Suppressor macrophage treated with lipopolysaccharide for 1 hour (primary cell): ENCODE measurements at regions not wholly inside any gene's neighbourhood (a gene's known extent, or its start where the extent isn't known, plus 50 kb on each side); places are given as distances from the start of the nearest gene placed in this dataset.

ENCODE experiments used
- DNase-seq, 3 donors: peaks; one replicate each; pipeline ENCODE4 v3.0.0-alpha.2; 2020 to 2022

DNA sequence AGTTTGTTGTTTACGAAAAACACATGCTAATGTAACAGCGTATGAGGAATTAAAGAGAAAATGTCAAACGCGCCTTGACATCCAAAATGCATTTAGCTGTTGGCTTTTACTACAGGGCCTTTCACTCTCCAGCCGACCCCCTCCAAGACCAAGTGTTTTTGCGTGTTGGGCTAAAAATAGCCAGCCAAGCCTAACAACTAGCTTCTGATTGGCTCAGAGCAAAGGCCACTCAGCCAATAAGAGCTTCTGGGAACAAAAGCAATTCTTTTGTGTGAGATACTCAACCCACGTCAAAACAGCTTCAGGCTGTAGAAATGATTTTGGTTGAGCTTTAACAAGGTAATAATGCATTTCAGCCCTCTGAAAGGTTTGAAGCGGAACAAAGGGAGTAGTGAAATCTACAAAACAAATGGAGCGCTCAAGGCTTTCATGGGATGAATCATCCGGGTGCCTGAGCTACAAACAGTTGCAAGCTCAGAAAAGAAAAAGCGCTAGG is 198.7 kb upstream of the DCN start:
- peak; percentile 22 to 54 (median 34) for DNase-seq

DNA sequence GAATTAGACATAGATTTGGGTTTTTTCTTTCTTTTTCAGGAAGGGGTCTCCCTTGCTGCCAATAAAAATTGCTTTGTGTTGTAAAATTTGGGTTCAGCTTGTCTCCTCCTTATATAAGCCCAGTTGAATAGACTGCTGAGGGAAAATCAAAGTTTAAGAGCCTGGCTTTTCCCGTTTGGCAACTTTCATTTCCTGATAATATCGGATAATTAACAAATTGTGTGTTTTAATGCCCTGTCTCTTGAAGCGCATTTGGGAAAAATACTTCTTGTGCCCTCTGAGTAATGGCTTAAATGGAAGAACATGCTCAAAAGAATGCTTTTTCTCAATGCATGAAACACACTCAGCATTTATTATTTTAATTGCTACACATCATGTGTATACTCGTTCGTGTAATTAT is 198.0 kb upstream of the DCN start:
- no peak for DNase-seq

DNA sequence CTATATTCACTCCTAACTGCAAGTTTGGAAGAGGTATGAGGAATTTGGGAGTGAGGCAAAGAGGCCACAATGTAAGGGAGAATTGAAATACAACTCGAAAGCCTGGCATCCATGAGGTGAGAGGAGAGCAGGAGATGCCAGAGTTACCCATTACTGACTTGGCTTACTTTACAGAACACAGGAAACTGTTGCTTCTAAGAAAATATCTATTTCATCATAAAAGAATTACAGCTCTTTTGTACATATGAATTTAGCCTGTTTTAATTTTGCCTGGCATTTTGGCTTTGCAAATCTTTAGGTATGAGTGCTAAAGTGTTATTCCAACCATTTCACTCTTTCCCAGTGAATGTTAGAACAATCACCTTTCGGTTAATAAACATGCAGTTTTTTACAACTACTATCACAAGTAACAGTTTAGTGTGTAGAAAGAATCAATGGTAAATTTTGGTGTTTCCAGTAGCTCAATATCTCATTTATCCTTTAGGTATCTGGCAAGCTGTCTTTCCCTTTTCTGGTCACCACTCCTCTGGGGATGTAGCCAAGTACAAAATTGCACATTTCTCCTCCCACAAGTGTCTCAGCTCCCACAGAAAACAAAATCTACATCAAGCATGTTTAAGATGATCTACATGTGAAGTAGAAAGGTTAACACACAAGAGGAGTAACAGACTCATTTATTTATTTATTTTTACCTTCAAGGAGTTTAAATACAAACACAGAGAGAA is 196.6 kb upstream of the DCN start:
- DNase-seq = no peak

DNA sequence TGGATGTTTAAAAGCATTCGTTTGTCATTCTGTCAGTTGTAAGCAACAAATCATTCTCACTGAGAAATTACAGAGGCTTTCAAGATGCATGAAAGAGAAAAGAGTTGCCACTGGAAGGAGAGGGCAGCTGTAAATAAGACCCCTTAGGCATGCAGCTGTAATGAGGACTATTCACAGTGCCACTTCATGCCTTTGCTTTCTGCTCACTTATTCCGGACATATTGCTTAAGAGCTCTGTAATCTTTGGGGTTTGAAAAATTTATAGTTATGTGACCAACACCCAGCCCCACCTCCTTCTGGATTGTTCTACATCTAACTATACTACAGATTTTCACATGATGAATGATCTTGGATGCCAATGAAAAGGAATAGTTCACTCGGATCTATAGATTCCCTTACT is 194.8 kb upstream of the DCN start:
- no peak for DNase-seq

DNA sequence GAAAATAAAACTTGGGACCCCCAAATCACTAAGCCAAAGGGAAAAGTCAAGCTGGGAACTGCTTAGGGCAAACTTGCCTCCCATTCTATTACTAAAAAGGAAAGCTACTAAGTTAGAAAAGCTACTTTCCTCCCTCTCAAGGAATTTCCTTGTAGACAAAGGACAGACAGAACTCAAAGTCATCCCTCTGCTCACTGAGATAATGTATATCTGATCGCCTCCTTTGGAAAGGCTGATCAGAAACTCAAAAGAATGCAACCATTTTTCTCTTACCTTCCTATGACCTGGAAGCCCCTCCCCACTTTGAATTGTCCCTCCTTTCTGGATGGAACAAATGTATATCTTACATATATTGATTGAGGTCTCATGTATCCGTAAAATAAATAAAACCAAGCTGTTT is 190.5 kb upstream of the DCN start:
- no peak for DNase-seq

DNA sequence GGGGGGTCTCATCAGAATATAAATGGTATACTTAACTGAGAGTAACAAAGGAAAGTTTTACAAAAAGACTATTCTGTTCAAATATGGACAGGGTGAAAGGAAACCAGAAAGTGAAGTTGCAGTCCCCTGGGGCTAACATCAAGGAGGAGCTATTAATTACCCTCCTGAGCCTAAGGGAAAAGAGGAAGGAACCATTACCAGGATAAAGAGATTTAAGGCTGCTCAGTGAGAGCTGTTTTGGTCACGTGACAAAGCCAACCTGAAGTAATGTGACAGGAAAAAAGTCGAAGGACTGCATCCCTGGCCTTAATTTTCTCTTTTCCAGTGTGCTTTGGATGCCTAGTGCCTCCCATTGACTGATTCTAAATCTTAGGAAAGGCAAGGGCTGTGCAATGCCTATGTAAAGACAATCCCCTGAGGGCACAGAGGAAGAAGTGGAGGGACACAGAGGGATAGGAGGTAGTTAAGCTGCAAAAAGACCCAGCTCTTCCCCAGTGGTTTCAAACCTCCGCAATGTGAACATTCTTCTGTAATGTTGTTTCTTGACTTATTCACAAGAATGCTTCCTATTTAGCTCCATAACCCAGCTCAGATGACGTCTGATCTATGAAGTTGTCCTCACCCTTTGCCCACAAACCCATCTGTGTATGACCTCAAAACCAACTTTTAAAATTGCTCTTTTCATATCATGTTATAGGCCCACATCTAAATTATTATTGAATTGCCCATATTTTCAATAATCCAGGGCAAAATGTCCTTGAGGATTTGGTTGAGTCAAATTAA is 187.7 kb upstream of the DCN start:
- no peak for DNase-seq

DNA sequence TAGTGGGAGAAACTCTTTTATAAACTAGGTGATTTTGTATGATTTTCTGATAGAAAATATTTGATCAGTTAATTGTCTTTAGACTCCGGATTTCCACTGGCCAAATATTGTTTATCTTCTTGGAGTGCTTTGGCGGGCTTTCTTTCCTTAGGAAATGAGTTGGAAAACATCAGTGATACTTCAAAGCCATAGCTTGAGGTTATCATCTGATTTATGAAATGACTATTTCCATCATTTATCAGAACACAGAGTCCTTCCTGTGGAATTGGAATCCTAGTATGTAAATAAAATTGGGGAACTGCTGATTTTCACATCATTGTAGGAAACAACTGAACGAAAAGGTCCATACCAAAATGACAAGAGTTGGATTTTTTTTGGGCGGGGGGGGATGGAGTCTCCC is 186.0 kb upstream of the DCN start:
- DNase-seq = no peak

DNA sequence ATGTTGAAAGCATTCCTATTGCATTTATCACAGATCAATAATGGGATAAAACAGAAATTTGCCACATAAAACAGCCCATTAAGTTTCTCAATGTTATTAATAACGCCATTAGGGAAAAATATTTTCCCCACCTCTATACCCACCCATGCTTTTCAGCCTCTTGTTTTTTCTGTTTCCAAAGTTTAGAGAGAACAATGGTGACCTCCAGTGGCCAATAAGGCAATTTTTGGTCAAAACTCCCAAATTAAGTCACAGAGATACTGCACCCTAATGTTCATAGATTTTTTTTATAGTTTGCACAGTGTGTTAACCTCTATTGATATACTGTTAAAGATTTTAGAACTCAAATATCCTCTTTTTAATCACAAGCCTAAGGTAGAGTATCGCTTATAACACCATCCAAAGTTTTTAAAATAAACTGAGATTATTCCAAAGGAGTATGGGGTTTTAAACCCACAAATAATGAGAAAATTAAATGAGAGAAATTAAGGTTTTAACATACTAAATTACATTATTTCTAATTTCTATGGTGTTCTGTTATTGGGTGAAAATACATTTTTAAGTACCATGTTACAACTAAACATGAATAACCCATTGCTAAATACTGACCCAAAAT is 184.7 kb upstream of the DCN start:
- DNase-seq = peak; percentile 12 to 39 (median 23)

DNA sequence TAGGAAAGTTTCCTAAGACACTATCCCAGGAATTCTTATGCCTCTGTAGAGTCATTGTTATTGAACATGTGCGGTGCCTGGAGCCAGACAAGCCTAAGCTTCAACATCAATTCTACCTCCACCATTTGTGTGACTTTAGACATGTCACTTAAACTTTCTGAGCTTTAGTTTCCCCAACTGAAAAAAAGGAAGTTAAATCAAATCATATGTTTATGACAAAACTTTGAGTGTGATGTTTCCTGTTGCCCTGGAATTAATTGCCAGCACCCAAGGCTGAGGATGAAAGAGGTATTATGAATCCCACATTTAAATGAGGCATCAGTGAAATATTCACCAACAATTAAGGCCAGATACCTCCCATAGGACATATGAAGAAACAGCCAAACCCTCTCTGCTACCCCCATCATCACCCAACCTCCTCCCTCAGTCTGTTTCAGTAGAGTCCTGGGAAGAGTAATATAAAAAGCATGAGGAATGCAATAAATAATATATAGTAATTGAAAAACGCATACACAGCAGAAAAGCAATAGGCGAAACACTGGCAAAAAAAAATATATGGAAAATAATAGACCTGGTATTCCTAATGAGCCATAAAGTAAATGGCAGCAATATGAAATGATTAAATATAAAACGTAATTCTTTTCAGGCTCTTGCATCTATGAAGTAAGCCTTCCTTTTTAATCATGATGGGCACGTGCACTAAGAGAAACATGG is 182.0 kb upstream of the DCN start:
- DNase-seq = peak; percentile 22 to 54 (median 50)

DNA sequence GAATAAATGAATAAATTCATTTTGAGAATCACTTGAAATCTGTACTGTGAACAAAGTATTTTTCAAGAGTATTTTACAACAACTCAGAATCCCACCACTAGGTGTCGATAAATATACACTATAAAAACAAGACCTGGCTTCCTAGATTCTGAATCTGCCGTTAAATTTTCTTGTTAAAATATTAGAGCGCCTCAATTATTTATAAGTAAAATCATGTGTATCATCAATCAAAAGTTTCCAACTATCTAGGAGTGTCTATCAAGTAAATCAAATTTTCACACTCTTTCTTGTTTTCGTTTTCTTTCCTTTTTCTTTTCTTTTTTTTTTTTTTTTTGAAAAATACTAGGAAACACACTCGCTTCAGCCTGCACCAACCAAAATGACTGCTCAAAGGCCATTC is 179.2 kb upstream of the DCN start:
- peak; percentile 46 to 70 (median 62) for DNase-seq

DNA sequence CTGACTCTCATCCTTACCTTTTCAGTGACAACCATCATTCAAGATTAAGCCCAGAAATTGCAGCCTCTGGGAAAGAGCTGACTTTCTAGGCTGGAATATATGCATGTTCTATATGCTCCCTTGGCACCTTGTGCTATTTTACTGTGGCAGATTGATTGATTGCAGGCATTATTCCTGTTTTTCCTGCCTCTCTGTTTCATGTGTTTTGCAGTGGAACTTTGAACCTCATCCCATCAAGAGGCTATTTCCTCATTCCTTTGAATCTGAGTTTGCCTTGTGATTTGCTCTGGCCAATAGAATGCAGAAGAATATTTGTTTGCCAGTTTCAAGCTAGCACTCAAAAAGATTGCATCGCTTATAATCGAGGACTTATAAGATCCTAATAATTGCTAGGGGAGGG is 174.8 kb upstream of the DCN start:
- no peak for DNase-seq

DNA sequence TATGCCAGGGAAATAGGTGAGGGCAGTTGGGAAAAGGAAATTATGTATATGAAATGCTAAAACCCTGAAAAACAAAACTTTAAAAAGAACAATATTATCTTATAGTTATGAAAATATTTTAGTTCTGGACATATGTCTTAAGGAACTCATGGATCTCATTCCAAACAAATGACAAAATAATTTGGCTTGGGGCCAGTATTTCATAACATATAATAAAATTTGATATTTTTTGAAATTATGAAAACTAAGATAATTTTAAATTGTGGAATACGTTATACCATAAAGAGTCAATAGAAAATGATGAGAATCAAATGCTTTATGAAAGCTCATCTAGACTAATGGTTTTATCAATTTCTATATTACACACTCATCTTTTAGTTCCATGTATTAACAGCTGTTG is 173.8 kb upstream of the DCN start:
- DNase-seq = no peak

DNA sequence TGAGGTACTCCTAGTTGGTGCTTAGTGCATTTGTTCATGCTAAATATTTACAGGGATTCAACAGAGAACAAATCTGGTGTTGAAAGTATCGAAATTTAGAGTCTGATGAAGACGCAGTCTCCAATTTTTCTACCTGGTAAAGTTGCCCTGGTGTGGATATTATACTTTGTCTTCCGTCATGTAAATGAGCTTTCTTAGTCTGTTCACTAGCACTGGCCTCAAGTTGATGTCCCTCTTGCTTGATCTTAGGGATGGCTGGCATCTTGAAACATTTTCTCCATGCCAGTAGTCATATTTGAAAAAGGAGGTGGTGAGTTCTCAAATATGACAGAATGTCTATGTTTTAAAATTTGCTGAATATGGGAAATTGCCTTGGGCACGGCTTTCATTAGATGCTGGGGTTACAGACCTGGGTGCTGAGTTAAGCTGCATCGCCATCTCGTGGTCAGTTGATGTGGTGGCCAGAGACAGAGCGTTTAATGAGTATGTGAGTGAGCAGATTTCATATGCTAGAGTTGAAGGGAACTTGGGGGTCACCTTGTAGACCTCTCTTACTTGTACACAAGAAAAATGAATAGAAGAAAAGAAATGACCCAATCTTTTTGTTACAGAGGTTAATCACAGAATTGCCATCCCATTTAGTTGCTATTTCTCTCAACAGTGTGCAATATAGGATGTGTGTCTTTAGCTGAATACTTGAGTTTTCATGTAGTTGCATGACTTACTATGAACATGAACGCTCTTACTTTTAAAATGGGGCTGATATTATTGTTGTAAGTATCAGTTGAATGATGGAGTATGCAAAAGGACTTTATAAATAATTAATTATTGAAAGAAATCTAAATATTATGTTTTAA is 172.8 kb upstream of the DCN start:
- peak; percentile 47 to 68 (median 62) for DNase-seq

DNA sequence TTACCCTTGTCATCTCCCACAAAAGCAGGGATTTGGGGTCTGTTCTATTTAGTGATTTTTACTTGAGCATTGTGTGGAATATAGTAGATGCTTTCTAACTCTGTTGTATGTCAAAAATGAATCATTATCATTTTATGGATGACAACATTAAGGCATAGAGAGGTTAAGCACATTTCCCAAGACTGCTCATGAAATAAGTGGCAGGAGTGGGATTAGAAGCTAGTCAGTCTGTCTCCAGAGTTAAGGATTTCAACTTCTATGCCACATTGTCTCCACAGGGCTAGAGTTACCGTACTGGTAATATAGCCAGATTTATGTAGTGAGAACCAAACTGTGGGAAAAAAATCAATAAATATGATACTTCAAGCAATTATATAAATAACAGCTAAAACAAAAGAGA is 170.6 kb upstream of the DCN start:
- DNase-seq = no peak

DNA sequence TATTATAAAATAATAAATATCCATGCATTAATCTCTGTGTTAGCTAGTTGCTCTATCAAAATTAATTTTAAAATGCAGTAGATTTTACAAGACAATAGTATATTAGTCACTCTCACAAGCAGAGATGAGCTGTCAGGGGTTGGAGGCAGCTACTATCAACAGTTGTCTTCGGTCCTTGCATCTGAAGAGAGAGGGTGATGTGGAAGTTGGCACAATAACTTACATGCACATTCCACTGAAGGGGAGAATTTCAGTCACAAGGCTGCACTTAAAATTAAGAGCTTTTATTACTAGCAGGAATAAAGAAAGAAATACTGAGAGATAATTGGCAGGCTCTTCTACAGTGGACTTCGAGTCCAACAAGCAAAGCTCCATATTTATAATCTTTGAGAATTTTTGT is 166.9 kb upstream of the DCN start:
- DNase-seq = no peak

DNA sequence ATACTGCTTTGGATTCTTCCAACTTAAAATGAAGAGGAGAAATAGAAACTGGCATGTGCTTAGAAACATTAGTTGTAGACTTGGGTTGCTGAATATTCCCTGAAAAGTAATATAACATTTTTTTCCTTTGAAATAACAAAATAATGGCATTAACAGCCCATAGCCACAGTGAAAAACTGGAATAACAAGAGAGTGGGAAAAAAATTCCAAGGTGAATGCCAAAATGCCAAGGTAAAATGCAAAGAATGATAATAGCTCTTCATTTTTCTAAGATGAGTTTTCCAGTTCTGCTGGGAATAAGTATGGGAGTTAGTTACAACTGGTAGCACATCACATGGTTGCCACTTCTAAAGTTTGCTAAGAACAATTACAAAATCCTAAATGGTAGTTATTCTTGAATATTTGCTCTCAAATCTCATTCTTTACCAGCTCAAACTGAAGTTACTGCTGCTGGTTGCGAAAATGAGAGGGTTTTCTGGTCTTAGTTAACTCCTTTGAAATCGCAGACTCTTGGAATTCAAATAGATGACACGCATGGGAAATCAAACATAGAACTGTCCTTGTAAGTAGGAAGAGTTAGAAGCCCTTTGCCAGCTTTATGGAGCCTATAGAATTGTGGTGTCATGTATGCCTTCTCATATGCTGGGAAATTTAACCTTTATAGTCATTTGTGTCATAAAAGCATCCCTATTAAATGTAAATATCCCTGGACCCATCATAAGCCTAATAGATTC is 165.0 kb upstream of the DCN start:
- no peak for DNase-seq

DNA sequence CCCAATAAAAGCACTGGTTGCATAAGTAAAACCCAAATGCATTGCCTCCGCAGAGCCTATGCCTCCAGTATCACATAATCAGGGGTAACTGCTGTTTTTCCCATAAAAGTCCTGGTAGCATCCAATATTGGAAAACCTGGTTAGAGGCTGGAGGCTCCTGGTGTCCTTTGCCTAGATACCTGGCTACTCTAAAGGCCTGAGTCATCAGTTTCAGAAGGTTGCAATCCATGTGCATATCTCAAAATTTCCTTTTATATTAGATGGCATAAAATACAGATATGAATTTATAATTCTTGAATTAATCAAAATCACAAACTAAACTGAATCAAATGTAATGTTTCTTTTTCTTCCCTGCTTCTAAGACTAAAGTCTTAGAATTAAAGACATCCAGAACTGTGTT is 164.2 kb upstream of the DCN start:
- no peak for DNase-seq

DNA sequence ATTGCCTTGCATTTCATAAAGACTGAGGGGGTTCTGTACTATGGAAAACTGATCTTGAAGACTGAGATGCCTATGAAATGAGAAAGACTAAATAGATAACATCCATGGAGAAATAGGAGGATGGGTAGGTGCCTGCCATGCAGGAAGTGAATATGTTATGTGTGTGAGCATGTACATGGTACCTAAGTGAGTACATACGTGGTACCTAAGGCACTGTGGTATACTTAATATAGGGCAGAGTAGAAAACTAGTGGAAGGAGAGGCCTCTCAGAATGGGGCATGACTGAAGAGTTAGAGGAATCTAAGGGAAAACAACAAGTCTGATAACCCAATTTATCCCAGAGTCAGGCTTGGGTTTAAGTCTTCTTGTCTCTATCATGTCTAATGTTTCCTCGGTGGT is 161.8 kb upstream of the DCN start:
- DNase-seq = no peak

DNA sequence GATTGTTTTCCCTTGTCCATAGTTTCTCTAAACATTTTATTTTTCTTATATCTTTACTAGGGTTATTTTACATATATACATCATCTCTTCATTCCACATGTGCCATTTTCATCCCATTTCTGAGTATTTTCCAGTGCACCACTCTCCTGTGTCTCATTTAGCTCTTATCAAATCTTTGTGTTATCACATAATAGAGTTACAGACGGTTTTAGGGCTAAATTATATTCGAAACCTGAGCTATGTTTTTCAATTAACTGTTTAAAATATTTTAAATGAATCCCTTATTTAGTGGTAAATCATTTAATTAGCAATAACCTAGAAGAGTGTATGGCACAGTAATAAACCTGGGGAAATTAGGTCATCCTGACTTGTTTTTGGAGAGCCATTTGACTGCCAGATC is 160.4 kb upstream of the DCN start:
- DNase-seq = no peak

DNA sequence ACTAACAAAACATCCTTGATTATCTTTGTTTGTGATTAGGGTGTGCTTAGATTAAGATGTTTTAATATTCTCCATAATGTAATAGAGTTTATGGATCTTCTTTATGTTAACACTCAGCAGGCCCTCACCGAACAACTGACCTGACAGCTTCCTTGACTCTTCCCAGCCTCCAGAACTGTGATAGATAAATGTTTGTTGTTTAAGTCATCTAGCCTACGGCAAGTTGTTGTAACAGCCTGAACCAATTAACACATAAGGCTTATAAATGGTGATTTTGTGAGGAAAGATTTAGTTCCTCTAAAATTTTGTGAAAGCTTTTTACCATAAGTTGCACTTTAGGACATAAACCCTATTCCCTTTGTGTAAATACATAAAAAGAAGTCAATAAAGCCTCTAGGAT is 156.5 kb upstream of the DCN start:
- DNase-seq = no peak

DNA sequence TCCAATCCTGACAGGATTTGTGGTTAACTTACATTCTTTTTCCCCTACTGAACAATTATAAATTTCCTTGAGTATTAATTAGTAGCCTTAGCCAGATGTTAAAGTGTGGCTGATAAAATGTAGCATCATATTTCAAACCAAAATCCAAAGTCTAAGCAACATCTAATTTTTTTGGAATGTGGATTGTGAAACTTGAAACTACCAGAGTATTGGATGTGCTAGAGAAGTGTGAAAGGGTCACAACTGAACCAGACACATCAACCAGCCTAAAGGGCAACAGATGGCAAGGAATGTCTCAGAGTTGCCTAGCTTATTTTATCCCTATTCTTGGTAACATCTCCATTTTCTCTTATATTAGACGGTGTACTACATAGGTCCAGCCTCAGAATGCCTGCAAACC is 153.1 kb upstream of the DCN start:
- DNase-seq = no peak

DNA sequence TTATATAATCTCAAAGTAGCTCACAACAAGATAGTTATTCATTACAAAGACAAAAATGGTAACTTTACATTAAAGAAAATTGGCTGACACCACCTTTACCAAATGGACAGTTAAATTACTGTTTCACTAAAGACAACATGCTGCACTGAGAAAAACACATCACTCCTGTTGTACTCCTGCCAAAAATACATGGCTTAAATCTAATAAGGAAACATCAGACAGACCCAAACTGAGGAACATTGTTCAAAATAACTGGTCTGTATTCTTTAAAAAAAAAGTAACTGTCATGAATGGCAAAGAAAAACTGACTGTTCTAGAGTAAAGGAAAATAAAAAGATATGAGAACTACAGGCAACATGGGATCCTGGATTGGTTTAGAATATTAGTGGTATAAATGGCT is 151.3 kb upstream of the DCN start:
- DNase-seq = no peak
